WTC11 (cell line): ENCODE measurements at regions not wholly inside any gene's neighbourhood (a gene's known extent, or its start where the extent isn't known, plus 50 kb on each side); places are given as distances from the start of the nearest gene placed in this dataset.

Experiments used
- ATAC-seq: fragments of 200-7000 bp; cut with Tn5 transposase; 2 replicates; pipeline ENCODE4 v1.10.0; 2021; ENCODE audit warnings: mild to moderate bottlenecking, moderate library complexity
- CTCF ChIA-PET: fragments of 300-600 bp; sonication (Branson Sonifier 250); formaldehyde crosslinking; loops from one replicate; lab custom pipeline; 2021; ENCODE audit warnings: antibody characterized with exemption; lab: Charles Lee
- POLR2A ChIA-PET: fragments of 350-600 bp; sonication (Branson Sonifier 250); formaldehyde crosslinking; loops from one replicate; lab custom pipeline; 2021; ENCODE audit warnings: antibody characterized with exemption; lab: Charles Lee
- DNase-seq: peaks from one replicate; pipeline ENCODE4 v3.0.0; 2021; ENCODE audit warnings: low spot score
- H3K27ac Mint-ChIP-seq: 2 replicates; pipeline ENCODE4 v1.8.0; 2021; ENCODE audit warnings: mixed read lengths
- H3K27me3 Mint-ChIP-seq: 2 replicates; pipeline ENCODE4 v1.8.0; 2021; ENCODE audit warnings: low read depth, mild to moderate bottlenecking, moderate library complexity, mixed read lengths
- H3K36me3 Mint-ChIP-seq: 2 replicates; pipeline ENCODE4 v1.8.0; 2021; ENCODE audit warnings: mixed read lengths
- H3K4me1 Mint-ChIP-seq: 2 replicates; pipeline ENCODE4 v1.8.0; 2022; ENCODE audit warnings: mixed read lengths
- H3K4me3 Mint-ChIP-seq: 2 replicates; pipeline ENCODE4 v1.8.0; 2021; ENCODE audit warnings: mild to moderate bottlenecking, moderate library complexity, mixed read lengths
- H3K9me3 Mint-ChIP-seq: 2 replicates; pipeline ENCODE4 v1.8.0; 2021; ENCODE audit warnings: mixed read lengths
- AFF4 ChIP-seq: sonication (generic); formaldehyde crosslinking; IDR thresholded peaks from 2 replicates; pipeline ENCODE4 v1.8.1; 2023; ENCODE audit warnings: mild to moderate bottlenecking, missing genetic modification reagents, borderline replicate concordance
- ATF1 ChIP-seq: sonication (generic); formaldehyde crosslinking; IDR thresholded peaks from 2 replicates; pipeline ENCODE4 v1.8.1; 2023; ENCODE audit warnings: mild to moderate bottlenecking, moderate library complexity, missing genetic modification reagents
- ATF2 ChIP-seq: sonication (generic); formaldehyde crosslinking; IDR thresholded peaks from 2 replicates; pipeline ENCODE4 v1.8.1; 2022; ENCODE audit warnings: low read depth, missing genetic modification reagents, borderline replicate concordance
- CBFB ChIP-seq: sonication (generic); formaldehyde crosslinking; IDR thresholded peaks from 2 replicates; pipeline ENCODE4 v1.8.1; 2022; ENCODE audit warnings: mild to moderate bottlenecking, low read depth, missing genetic modification reagents
- CTCF ChIP-seq: fragments of 200-600 bp; IDR thresholded peaks from 2 replicates; pipeline ENCODE4 v1.8.0; 2022; ENCODE audit warnings: antibody characterized with exemption
- ERG ChIP-seq: fragments of 250-450 bp; sonication (Bioruptor Pico); IDR thresholded peaks from 2 replicates; pipeline ENCODE4 v1.8.0; 2021; ENCODE audit warnings: mild to moderate bottlenecking
- ETV6 ChIP-seq: sonication (generic); formaldehyde crosslinking; IDR thresholded peaks from 2 replicates; pipeline ENCODE4 v1.8.1; 2022; ENCODE audit warnings: mild to moderate bottlenecking, missing genetic modification reagents
- FOXJ3 ChIP-seq: sonication (generic); formaldehyde crosslinking; IDR thresholded peaks from 2 replicates; pipeline ENCODE4 v1.9.0; 2021; ENCODE audit warnings: missing genetic modification reagents, mild to moderate bottlenecking, borderline replicate concordance
- FOXP4 ChIP-seq: sonication (generic); formaldehyde crosslinking; IDR thresholded peaks from 2 replicates; pipeline ENCODE4 v1.8.0; 2022; ENCODE audit warnings: mild to moderate bottlenecking, missing genetic modification reagents
- GABPB1 ChIP-seq: sonication (generic); formaldehyde crosslinking; IDR thresholded peaks from 2 replicates; pipeline ENCODE4 v1.8.1; 2023; ENCODE audit warnings: mild to moderate bottlenecking, missing genetic modification reagents
- HMGXB4 ChIP-seq: sonication (generic); formaldehyde crosslinking; IDR thresholded peaks from 2 replicates; pipeline ENCODE4 v1.8.1; 2023; ENCODE audit warnings: mild to moderate bottlenecking, moderate library complexity, missing genetic modification reagents
- IRF1 ChIP-seq: sonication (generic); formaldehyde crosslinking; IDR thresholded peaks from 2 replicates; pipeline ENCODE4 v1.8.0; 2023; ENCODE audit warnings: missing genetic modification reagents
- JAZF1 ChIP-seq: fragments of 250-450 bp; sonication (Bioruptor Pico); IDR thresholded peaks from 2 replicates; pipeline ENCODE4 v1.9.0; 2021; ENCODE audit warnings: moderate library complexity, mild to moderate bottlenecking, inconsistent platforms
- MXD4 ChIP-seq: fragments of 250-450 bp; sonication (Bioruptor Pico); IDR thresholded peaks from 2 replicates; pipeline ENCODE4 v1.8.0; 2021; ENCODE audit warnings: mild to moderate bottlenecking, moderate library complexity, borderline replicate concordance
- SMAD4 ChIP-seq: sonication (generic); formaldehyde crosslinking; IDR thresholded peaks from 2 replicates; pipeline ENCODE4 v1.8.0; 2022; ENCODE audit warnings: mild to moderate bottlenecking, missing genetic modification reagents
- SOX15 ChIP-seq: fragments of 250-450 bp; sonication (Bioruptor Pico); IDR thresholded peaks from 2 replicates; pipeline ENCODE4 v1.9.0; 2021; ENCODE audit warnings: mild to moderate bottlenecking
- SP1 ChIP-seq: sonication (generic); formaldehyde crosslinking; conservative IDR thresholded peaks from 2 replicates; pipeline ENCODE4 v1.8.1; 2022; ENCODE audit warnings: missing genetic modification reagents
- TEAD4 ChIP-seq: sonication (generic); formaldehyde crosslinking; IDR thresholded peaks from 2 replicates; pipeline ENCODE4 v1.8.0; 2022; ENCODE audit warnings: mild to moderate bottlenecking, missing genetic modification reagents
- ZNF219 ChIP-seq: sonication (generic); formaldehyde crosslinking; IDR thresholded peaks from 2 replicates; pipeline ENCODE4 v1.8.0; 2023; ENCODE audit warnings: missing genetic modification reagents, mild to moderate bottlenecking, borderline replicate concordance
- ZNF232 ChIP-seq: sonication (generic); formaldehyde crosslinking; IDR thresholded peaks from 2 replicates; pipeline ENCODE4 v1.8.0; 2022; ENCODE audit warnings: mild to moderate bottlenecking, missing genetic modification reagents
- ZNF671 ChIP-seq: fragments of 250-450 bp; sonication (Bioruptor Pico); IDR thresholded peaks from 2 replicates; pipeline ENCODE4 v1.8.0; 2021; ENCODE audit warnings: mild to moderate bottlenecking

- TF ChIP-seq FOXJ3 (CRISPR knock-in tag), result no peak
- TF ChIP-seq, all 79 proteins: peak for 0
Observed at GRCh38 chr18:30709595-30709994, 332.9 kb downstream of the DSC3 start (continued).

- ChIA-PET POLR2A (no interaction called here), CTCF (no interaction called here)
- DNase-seq, result no peak
- Mint-ChIP-seq H3K9me3 (no peaks in the 10 kb centered on the region), H3K4me3 (no peak overlapping the region), H3K4me1 (peaks cover 9% of the 10 kb centered on the region; the same call in 1 of the 2 replicates), H3K27ac (no peak overlapping the region), H3K27me3 (no peaks in the 10 kb centered on the region), H3K36me3 (no peaks in the 10 kb centered on the region)
- TF ChIP-seq FOXP4 (CRISPR knock-in tag), result no peak
- TF ChIP-seq CBFB (CRISPR knock-in tag), result no peak
- no peak for TF ChIP-seq ZNF671 (CRISPR knock-in tag)
- TF ChIP-seq SP1 (CRISPR knock-in tag), result no peak
- TF ChIP-seq SOX15 (CRISPR knock-in tag), result no peak
- TF ChIP-seq GABPB1 (CRISPR knock-in tag), result no peak
- TF ChIP-seq ERG (CRISPR knock-in tag), result no peak
- no peak for TF ChIP-seq TEAD4 (CRISPR knock-in tag)
- no peak for TF ChIP-seq ATF1 (CRISPR knock-in tag)
- TF ChIP-seq SMAD4 (CRISPR knock-in tag), result no peak
- TF ChIP-seq MXD4 (CRISPR knock-in tag), result no peak
- ATAC-seq, result no peak
Observed at GRCh38 chr18:30705943-30706342, 336.6 kb downstream of the DSC3 start.

- no peak overlapping the region for H3K27ac Mint-ChIP-seq
- ATAC-seq (no peak), DNase-seq (no peak)
- H3K9me3 Mint-ChIP-seq, result 0 out of 2 replicates have a peak, but pooled peaks cover 4% of the 10 kb centered on the region
- H3K36me3 Mint-ChIP-seq, result no peaks in the 10 kb centered on the region
- CTCF ChIA-PET, result no interaction called here
- H3K27me3 Mint-ChIP-seq, result no peaks in the 10 kb centered on the region
- POLR2A ChIA-PET, result no interaction called here
- peaks cover 9% of the 10 kb centered on the region; the same call in 1 of the 2 replicates for H3K4me1 Mint-ChIP-seq
- no peak overlapping the region for H3K4me3 Mint-ChIP-seq
- no peak for TF ChIP-seq ZNF232 (CRISPR knock-in tag)
- TF ChIP-seq CTCF, result no peak
- TF ChIP-seq HMGXB4 (CRISPR knock-in tag), result no peak
- no peak for TF ChIP-seq ZNF219 (CRISPR knock-in tag)
- no peak for TF ChIP-seq IRF1
- no peak for TF ChIP-seq ATF2 (CRISPR knock-in tag)
- no peak for TF ChIP-seq AFF4 (CRISPR knock-in tag)
- TF ChIP-seq JAZF1 (CRISPR knock-in tag), result no peak
- TF ChIP-seq ETV6 (CRISPR knock-in tag), result no peak
- no peak for TF ChIP-seq SOX15 (CRISPR knock-in tag)
Observed at GRCh38 chr18:30698571-30698970, 344.0 kb downstream of the DSC3 start.
